SK-N-SH treated with all-trans-retinoic acid at 6 μM for 48 hours (cell line): ENCODE measurements at regions not wholly inside any gene's neighbourhood (a gene's known extent, or its start where the extent isn't known, plus 50 kb on each side); places are given as distances from the start of the nearest gene placed in this dataset.

Source experiments
- ATAC-seq: fragments of 200-7000 bp; cut with Tn5 transposase; 3 replicates; pipeline ENCODE4 v1.9.1; 2020; ENCODE audit warnings: mild to moderate bottlenecking, moderate library complexity
- ARNTL ChIP-seq: fragments of 450-650 bp; formaldehyde crosslinking; IDR thresholded peaks from 2 replicates; pipeline ENCODE4 v1.5.0; 2020; ENCODE audit warnings: low read depth, mild to moderate bottlenecking, moderate library complexity, borderline replicate concordance
- BACH2 ChIP-seq: fragments of 250-450 bp; sonication (Bioruptor Pico); IDR thresholded peaks from 2 replicates; pipeline ENCODE4 v1.9.0; 2021; ENCODE audit warnings: mild to moderate bottlenecking, borderline replicate concordance
- CSDC2 ChIP-seq: fragments of 250-450 bp; sonication (Bioruptor Pico); IDR thresholded peaks from 2 replicates; pipeline ENCODE4 v1.5.0; 2020; ENCODE audit warnings: mild to moderate bottlenecking, moderate library complexity
- ESRRG ChIP-seq: fragments of 250-450 bp; sonication (Bioruptor Pico); IDR thresholded peaks from 2 replicates; pipeline ENCODE4 v1.6.1; 2021; ENCODE audit warnings: mild to moderate bottlenecking
- GLIS3 ChIP-seq: fragments of 250-450 bp; sonication (Bioruptor Pico); IDR thresholded peaks from 2 replicates; pipeline ENCODE4 v1.5.0; 2020; ENCODE audit warnings: mild to moderate bottlenecking, moderate library complexity
- ISL1 ChIP-seq: fragments of 250-450 bp; sonication (Bioruptor Pico); IDR thresholded peaks from 2 replicates; pipeline ENCODE4 v2.1.2; 2022; ENCODE audit warnings: mild to moderate bottlenecking, moderate library complexity
- OSR1 ChIP-seq: fragments of 250-450 bp; sonication (Bioruptor Pico); IDR thresholded peaks from 2 replicates; pipeline ENCODE4 v1.8.0; 2022; ENCODE audit warnings: moderate library complexity, mild to moderate bottlenecking, inconsistent platforms
- PPARA ChIP-seq: fragments of 250-450 bp; sonication (Bioruptor Pico); IDR thresholded peaks from 2 replicates; pipeline ENCODE4 v1.5.0; 2020; ENCODE audit warnings: mild to moderate bottlenecking, borderline replicate concordance
- RARB ChIP-seq: fragments of 250-450 bp; sonication (Bioruptor Pico); IDR thresholded peaks from 2 replicates; pipeline ENCODE4 v1.8.0; 2021; ENCODE audit warnings: mild to moderate bottlenecking, moderate library complexity
- SNAI2 ChIP-seq: fragments of 250-450 bp; sonication (Bioruptor Pico); IDR thresholded peaks from 2 replicates; pipeline ENCODE4 v1.5.0; 2020; ENCODE audit warnings: mild to moderate bottlenecking, moderate library complexity
- TOX ChIP-seq: fragments of 250-450 bp; sonication (Bioruptor Pico); IDR thresholded peaks from 2 replicates; pipeline ENCODE4 v1.8.0; 2021; ENCODE audit warnings: mild to moderate bottlenecking, moderate library complexity, borderline replicate concordance
- ZC3H10 ChIP-seq: fragments of 250-450 bp; sonication (Bioruptor Pico); IDR thresholded peaks from 2 replicates; pipeline ENCODE4 v1.5.1; 2021; ENCODE audit warnings: mild to moderate bottlenecking, moderate library complexity
- ZFP3 ChIP-seq: fragments of 250-450 bp; sonication (Bioruptor Pico); IDR thresholded peaks from 2 replicates; pipeline ENCODE4 v1.5.0; 2020; ENCODE audit warnings: mild to moderate bottlenecking, moderate library complexity
- ZFP30 ChIP-seq: fragments of 450-650 bp; formaldehyde crosslinking; IDR thresholded peaks from 2 replicates; pipeline ENCODE4 v1.5.0; 2022; ENCODE audit warnings: mild to moderate bottlenecking, moderate library complexity
- ZNF565 ChIP-seq: fragments of 450-650 bp; formaldehyde crosslinking; conservative IDR thresholded peaks from 2 replicates; pipeline ENCODE4 v1.5.0; 2020; ENCODE audit warnings: low read depth, mild to moderate bottlenecking, moderate library complexity
- ZNF70 ChIP-seq: fragments of 450-650 bp; formaldehyde crosslinking; IDR thresholded peaks from 2 replicates; pipeline ENCODE4 v1.5.0; 2020; ENCODE audit warnings: mild to moderate bottlenecking, moderate library complexity
- ZNF8 ChIP-seq: fragments of 450-650 bp; formaldehyde crosslinking; IDR thresholded peaks from 2 replicates; pipeline ENCODE4 v1.5.0; 2020; ENCODE audit warnings: mild to moderate bottlenecking, moderate library complexity
- TF ChIP-seq, protein P1 (sequence below): fragments of 250-450 bp; sonication (Bioruptor Pico); IDR thresholded peaks from 2 replicates; pipeline ENCODE4 v1.8.0; 2021; ENCODE audit warnings: low read depth, mild to moderate bottlenecking, moderate library complexity, borderline replicate concordance
- TF ChIP-seq, protein P2 (sequence below): fragments of 250-450 bp; sonication (Bioruptor Pico); IDR thresholded peaks from 2 replicates; pipeline ENCODE4 v1.5.1; 2020; ENCODE audit warnings: low read depth, mild to moderate bottlenecking, moderate library complexity
- TF ChIP-seq, protein P3 (sequence below): fragments of 250-450 bp; sonication (Bioruptor Pico); IDR thresholded peaks from 2 replicates; pipeline ENCODE4 v1.5.0; 2020; ENCODE audit warnings: mild to moderate bottlenecking, moderate library complexity
- TF ChIP-seq, protein P4 (sequence below): fragments of 250-450 bp; sonication (Bioruptor Pico); IDR thresholded peaks from 2 replicates; pipeline ENCODE4 v1.5.1; 2021; ENCODE audit warnings: mild to moderate bottlenecking, moderate library complexity

DNA sequence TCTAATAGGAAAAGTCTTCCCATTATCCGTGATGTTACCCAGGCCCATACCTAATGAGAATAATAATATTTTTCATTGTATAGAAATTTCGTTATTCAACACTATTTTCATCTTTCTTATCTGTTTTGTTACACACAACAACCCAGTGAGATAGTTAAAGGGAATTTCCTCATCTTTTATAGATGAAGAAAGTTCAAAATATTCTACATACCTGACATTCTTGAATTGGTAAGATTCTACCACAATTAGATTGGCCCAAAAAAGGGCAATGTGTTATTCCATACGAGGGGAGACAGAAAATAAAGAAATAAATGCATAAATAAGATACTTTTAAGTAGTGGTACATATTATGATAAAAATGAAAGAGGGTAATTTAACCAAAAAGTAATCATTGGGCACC lies 405.5 kb upstream of the ADAMTS5 start:
- peak; percentile 21; the same call in 1 of the 2 replicates for TF ChIP-seq ISL1 (CRISPR knock-in tag)
- TF ChIP-seq ESRRG = no peak
- peak; percentile 33; the same call in 2 of the 3 replicates for ATAC-seq

DNA sequence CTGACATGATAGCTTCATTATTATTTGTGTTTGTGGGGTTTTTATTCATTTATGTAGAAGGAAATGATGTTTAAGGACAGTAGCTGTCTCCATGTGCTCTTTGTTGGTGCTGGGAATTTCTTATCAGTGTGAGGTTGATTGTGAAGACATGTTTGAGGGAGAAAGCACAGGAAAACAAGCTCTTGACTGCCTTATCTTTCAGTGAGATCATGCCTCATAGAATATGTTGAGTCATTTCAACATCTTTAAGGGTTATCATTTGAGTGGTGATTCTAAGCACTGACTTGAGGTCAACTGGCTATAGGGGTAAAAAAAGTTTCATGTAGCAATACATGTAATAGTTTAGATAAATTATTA lies 405.1 kb upstream of the ADAMTS5 start:
- TF ChIP-seq ZFP3 (CRISPR knock-in tag) (0 out of 2 replicates have a peak, but pooled peaks have one; percentile 34), CSDC2 (CRISPR knock-in tag) (no peak), ISL1 (CRISPR knock-in tag) (0 out of 2 replicates have a peak, but pooled peaks have one; percentile 26), ZNF8 (CRISPR knock-in tag) (no peak)
- ATAC-seq = no peak; the same call in 2 of the 3 replicates

DNA sequence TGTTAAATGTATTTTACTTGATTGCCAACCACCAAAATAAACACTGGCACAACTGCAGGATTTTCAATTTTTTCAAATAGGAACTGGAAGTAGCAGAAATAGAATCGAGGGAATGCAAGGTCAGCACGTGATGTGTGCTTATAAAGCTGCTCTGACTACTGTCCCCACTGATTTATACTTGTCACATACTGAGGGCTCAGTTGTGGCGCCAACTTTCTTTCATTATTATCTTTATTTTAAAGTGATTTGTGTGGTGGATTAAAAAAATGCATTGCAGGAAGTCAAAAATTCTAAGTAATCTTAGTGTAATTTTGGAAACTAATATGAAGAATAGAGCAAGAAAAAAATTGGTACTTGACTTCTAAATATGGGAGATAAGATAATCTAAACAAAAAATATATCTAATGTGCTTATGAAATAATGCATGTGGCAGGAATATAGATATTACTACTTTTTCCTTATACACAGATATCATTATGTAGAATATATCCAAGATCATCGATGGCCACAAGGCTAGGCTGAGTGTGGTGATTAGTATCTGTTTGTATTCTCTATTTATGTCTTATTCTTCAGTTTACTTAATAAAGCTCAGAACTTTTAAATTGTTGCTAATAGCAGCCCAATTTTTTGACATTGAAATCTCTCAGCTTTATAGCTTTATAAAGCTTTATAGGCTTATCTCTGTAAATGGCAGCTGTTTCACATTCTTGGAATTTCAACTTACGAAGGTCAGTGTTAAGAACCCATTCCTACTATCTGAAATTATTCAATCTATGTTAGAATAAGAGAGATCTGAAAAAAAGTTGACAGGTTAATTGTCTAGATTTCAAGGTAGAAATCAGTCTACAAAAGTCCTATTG lies 404.5 kb upstream of the ADAMTS5 start:
- TF ChIP-seq ZNF565 (CRISPR knock-in tag) = no peak
- TF ChIP-seq, protein P1, sequence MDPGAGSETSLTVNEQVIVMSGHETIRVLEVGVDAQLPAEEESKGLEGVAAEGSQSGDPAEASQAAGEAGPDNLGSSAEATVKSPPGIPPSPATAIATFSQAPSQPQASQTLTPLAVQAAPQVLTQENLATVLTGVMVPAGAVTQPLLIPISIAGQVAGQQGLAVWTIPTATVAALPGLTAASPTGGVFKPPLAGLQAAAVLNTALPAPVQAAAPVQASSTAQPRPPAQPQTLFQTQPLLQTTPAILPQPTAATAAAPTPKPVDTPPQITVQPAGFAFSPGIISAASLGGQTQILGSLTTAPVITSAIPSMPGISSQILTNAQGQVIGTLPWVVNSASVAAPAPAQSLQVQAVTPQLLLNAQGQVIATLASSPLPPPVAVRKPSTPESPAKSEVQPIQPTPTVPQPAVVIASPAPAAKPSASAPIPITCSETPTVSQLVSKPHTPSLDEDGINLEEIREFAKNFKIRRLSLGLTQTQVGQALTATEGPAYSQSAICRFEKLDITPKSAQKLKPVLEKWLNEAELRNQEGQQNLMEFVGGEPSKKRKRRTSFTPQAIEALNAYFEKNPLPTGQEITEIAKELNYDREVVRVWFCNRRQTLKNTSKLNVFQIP (CRISPR knock-in tag) = no peak
- TF ChIP-seq, protein P2, sequence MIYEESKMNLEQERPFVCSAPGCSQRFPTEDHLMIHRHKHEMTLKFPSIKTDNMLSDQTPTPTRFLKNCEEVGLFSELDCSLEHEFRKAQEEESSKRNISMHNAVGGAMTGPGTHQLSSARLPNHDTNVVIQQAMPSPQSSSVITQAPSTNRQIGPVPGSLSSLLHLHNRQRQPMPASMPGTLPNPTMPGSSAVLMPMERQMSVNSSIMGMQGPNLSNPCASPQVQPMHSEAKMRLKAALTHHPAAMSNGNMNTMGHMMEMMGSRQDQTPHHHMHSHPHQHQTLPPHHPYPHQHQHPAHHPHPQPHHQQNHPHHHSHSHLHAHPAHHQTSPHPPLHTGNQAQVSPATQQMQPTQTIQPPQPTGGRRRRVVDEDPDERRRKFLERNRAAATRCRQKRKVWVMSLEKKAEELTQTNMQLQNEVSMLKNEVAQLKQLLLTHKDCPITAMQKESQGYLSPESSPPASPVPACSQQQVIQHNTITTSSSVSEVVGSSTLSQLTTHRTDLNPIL (CRISPR knock-in tag) = peak; percentile 81
- TF ChIP-seq ISL1 (CRISPR knock-in tag) = peak; percentile 87
- no peak for TF ChIP-seq ZFP30
- no peak for TF ChIP-seq GLIS3 (CRISPR knock-in tag)
- ATAC-seq = no peak; the same call in 2 of the 3 replicates

DNA sequence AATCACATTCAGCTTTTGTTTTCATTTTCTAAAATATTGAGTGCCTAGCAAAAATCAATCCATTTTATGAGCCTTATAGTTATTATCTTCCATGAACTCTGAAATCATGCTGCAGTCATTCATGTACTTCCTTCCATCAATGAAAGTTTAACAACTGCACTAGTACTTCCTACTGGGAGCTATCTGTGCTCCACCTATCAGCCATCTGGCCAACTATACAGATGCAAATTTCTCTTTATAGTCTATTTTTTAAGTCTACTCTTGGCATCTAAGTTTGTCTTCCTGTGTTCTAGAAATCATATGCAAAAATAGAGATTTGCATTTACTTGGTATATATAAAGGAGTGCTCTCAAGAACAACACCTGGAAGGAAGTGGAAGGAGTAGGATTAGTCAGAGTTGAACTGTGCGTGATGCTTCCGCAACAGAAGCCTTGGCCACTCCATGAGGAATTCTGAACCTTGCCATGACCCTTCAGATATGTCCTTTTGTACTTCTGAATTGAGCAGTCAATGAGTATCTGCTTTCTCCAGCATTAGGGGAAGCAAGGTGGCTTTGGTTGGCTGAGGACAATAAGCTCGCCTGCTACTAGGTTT lies 403.2 kb upstream of the ADAMTS5 start:
- TF ChIP-seq ZFP3 (CRISPR knock-in tag) (no peak), RARB (CRISPR knock-in tag) (no peak), OSR1 (no peak), SNAI2 (CRISPR knock-in tag) (no peak), ESRRG (no peak), ZNF8 (CRISPR knock-in tag) (no peak), PPARA (no peak)
- TF ChIP-seq, protein P3, sequence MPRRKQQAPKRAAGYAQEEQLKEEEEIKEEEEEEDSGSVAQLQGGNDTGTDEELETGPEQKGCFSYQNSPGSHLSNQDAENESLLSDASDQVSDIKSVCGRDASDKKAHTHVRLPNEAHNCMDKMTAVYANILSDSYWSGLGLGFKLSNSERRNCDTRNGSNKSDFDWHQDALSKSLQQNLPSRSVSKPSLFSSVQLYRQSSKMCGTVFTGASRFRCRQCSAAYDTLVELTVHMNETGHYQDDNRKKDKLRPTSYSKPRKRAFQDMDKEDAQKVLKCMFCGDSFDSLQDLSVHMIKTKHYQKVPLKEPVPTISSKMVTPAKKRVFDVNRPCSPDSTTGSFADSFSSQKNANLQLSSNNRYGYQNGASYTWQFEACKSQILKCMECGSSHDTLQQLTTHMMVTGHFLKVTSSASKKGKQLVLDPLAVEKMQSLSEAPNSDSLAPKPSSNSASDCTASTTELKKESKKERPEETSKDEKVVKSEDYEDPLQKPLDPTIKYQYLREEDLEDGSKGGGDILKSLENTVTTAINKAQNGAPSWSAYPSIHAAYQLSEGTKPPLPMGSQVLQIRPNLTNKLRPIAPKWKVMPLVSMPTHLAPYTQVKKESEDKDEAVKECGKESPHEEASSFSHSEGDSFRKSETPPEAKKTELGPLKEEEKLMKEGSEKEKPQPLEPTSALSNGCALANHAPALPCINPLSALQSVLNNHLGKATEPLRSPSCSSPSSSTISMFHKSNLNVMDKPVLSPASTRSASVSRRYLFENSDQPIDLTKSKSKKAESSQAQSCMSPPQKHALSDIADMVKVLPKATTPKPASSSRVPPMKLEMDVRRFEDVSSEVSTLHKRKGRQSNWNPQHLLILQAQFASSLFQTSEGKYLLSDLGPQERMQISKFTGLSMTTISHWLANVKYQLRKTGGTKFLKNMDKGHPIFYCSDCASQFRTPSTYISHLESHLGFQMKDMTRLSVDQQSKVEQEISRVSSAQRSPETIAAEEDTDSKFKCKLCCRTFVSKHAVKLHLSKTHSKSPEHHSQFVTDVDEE (CRISPR knock-in tag) = no peak
- no peak for ATAC-seq

DNA sequence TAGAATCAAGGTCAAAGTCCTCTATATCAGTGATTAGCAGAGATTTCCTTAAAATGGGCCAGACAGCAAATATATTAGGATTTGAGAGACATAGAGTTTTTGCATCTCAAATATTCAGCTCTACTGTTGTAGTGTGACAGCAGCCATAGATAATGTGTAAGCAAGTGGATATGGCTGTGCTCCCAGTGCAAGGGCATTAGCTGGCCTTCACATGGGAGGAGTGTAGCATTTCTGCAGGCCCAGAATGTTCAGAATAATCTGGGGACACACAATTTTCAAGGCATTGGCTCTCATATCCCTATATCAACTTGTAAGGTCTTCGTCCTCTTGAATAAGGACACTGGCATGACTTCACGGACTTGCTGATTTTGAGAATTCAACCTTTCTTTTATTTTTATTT lies 402.3 kb upstream of the ADAMTS5 start:
- no peak for ATAC-seq
- TF ChIP-seq GLIS3 (CRISPR knock-in tag) (no peak), ZNF8 (CRISPR knock-in tag) (no peak), OSR1 (no peak), BACH2 (no peak), TOX (CRISPR knock-in tag) (no peak), ZNF70 (CRISPR knock-in tag) (no peak), ARNTL (CRISPR knock-in tag) (no peak), ZC3H10 (CRISPR knock-in tag) (no peak), CSDC2 (CRISPR knock-in tag) (no peak)
- TF ChIP-seq, protein P2 (CRISPR knock-in tag) = no peak
- TF ChIP-seq, protein P3 (CRISPR knock-in tag) = no peak
- TF ChIP-seq, protein P4, sequence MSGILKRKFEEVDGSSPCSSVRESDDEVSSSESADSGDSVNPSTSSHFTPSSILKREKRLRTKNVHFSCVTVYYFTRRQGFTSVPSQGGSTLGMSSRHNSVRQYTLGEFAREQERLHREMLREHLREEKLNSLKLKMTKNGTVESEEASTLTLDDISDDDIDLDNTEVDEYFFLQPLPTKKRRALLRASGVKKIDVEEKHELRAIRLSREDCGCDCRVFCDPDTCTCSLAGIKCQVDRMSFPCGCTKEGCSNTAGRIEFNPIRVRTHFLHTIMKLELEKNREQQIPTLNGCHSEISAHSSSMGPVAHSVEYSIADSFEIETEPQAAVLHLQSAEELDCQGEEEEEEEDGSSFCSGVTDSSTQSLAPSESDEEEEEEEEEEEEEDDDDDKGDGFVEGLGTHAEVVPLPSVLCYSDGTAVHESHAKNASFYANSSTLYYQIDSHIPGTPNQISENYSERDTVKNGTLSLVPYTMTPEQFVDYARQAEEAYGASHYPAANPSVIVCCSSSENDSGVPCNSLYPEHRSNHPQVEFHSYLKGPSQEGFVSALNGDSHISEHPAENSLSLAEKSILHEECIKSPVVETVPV (CRISPR knock-in tag) = no peak
